ENCODE measurements at regions not wholly inside any gene's neighbourhood (a gene's known extent, or its start where the extent isn't known, plus 50 kb on each side); places are given as distances from the start of the nearest gene placed in this dataset.

GRCh38 chr10:33556620-33557019 lies 222.2 kb upstream of the NRP1 start:
- TF ChIP-seq EP300 (IDR thresholded peaks at IDR 0.05; ENCODE audit: borderline replicate concordance): no peak
- TF ChIP-seq NFIC (IDR thresholded peaks at IDR 0.05): no peak
- TF ChIP-seq MAX (IDR thresholded peaks at IDR 0.05): no peak
- no peak for TF ChIP-seq TCF12 (IDR thresholded peaks at IDR 0.05; ENCODE audit: low read depth)
- TF ChIP-seq CEBPB (IDR thresholded peaks at IDR 0.05): no peak
- TF ChIP-seq TAF1 (IDR thresholded peaks at IDR 0.05; ENCODE audit: low read depth): no peak
- TF ChIP-seq, protein P1, sequence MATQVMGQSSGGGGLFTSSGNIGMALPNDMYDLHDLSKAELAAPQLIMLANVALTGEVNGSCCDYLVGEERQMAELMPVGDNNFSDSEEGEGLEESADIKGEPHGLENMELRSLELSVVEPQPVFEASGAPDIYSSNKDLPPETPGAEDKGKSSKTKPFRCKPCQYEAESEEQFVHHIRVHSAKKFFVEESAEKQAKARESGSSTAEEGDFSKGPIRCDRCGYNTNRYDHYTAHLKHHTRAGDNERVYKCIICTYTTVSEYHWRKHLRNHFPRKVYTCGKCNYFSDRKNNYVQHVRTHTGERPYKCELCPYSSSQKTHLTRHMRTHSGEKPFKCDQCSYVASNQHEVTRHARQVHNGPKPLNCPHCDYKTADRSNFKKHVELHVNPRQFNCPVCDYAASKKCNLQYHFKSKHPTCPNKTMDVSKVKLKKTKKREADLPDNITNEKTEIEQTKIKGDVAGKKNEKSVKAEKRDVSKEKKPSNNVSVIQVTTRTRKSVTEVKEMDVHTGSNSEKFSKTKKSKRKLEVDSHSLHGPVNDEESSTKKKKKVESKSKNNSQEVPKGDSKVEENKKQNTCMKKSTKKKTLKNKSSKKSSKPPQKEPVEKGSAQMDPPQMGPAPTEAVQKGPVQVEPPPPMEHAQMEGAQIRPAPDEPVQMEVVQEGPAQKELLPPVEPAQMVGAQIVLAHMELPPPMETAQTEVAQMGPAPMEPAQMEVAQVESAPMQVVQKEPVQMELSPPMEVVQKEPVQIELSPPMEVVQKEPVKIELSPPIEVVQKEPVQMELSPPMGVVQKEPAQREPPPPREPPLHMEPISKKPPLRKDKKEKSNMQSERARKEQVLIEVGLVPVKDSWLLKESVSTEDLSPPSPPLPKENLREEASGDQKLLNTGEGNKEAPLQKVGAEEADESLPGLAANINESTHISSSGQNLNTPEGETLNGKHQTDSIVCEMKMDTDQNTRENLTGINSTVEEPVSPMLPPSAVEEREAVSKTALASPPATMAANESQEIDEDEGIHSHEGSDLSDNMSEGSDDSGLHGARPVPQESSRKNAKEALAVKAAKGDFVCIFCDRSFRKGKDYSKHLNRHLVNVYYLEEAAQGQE (IDR thresholded peaks at IDR 0.05; ENCODE audit: low read depth): no peak
- no peak for TF ChIP-seq TEAD4 (IDR thresholded peaks at IDR 0.05)
- TF ChIP-seq RAD21 (IDR thresholded peaks at IDR 0.05; ENCODE audit: low read depth): no peak
- TF ChIP-seq YY1 (IDR thresholded peaks at IDR 0.05; ENCODE audit: low read depth): no peak
- no peak for TF ChIP-seq FOXM1 (IDR thresholded peaks at IDR 0.05; ENCODE audit: borderline replicate concordance, low read depth)
- no peak for TF ChIP-seq EGR1 (IDR thresholded peaks at IDR 0.05)
- no peak for TF ChIP-seq ZBTB7A (IDR thresholded peaks at IDR 0.05; ENCODE audit: low read depth)
- TF ChIP-seq CREB1 (IDR thresholded peaks at IDR 0.05; ENCODE audit: low read depth): no peak
